HepG2 (cell line): ENCODE measurements at regions not wholly inside any gene's neighbourhood (a gene's known extent, or its start where the extent isn't known, plus 50 kb on each side); places are given as distances from the start of the nearest gene placed in this dataset.

Source experiments
- ATAC-seq: fragments of 200-7000 bp; cut with Tn5 transposase; 3 replicates; pipeline ENCODE4 v1.9.1; 2020; ENCODE audit warnings: mild to moderate bottlenecking, moderate library complexity
- BruUV-seq: library from RNA; stranded (reverse); fragments of 400-500 nt; replicated peaks from 2 replicates; lab custom pipeline; 2021; lab: Mats Ljungman, UMichigan
- CTCF ChIA-PET: fragments of 300-600 bp; formaldehyde crosslinking; extraction: SDS; loops from one replicate; lab custom pipeline; 2021; ENCODE audit warnings: low total read pairs, inconsistent platforms, low intra/inter-chr PET ratio; lab: Yijun Ruan, JAX
- POLR2A ChIA-PET: fragments of 350-600 bp; sonication (Branson Sonifier 250); formaldehyde crosslinking; loops from one replicate; lab custom pipeline; 2020; ENCODE audit warnings: antibody characterized with exemption, inconsistent platforms; lab: Yijun Ruan, JAX
- DNase-seq: peaks from one replicate; pipeline ENCODE4 v3.0.0-alpha.2; 2015; ENCODE audit warnings: low spot score
- FAIRE-seq: peaks from 3 replicates; lab custom pipeline; 2011; peaks lifted over from hg19 to GRCh38; lab: Jason Lieb, UNC
- H2AFZ ChIP-seq: one replicate; pipeline ENCODE4 v1.6.1; 2011; ENCODE audit warnings: low read length, inconsistent platforms
- H3K27ac ChIP-seq: fragments of 300-600 bp; 3 replicates; pipeline ENCODE4 v1.8.0; 2011; ENCODE audit warnings: mixed run types, mild to moderate bottlenecking, mixed read lengths, low read length, inconsistent platforms; ENCODE audit not compliant: insufficient read depth; ENCODE audit errors: extremely low read length
- H3K27me3 ChIP-seq, 2 experiments: fragments of 200-600 bp in 1 of 2; 2 replicates in 1 of 2; 3 replicates in 1 of 2; pipeline versions ENCODE4 v1.6.0 to v1.8.0; 2011; ENCODE audit warnings: low read length in 2 of 2, mild to moderate bottlenecking in 2 of 2, moderate library complexity in 2 of 2, inconsistent platforms in 1 of 2; ENCODE audit not compliant: insufficient read depth in 2 of 2, control insufficient read depth in 1 of 2
- H3K36me3 ChIP-seq, 2 experiments: fragments of 200-600 bp in 1 of 2; replicated peaks in 1 of 2; 2 replicates in 1 of 2; 3 replicates in 1 of 2; pipeline versions ENCODE4 v1.5.1 to v1.8.0; 2011; ENCODE audit warnings: low read length in 2 of 2, inconsistent platforms in 1 of 2; ENCODE audit not compliant: insufficient read depth in 2 of 2, control insufficient read depth in 1 of 2
- H3K4me1 ChIP-seq: 2 replicates; pipeline ENCODE4 v1.5.1; 2012; ENCODE audit warnings: low read length, inconsistent platforms; ENCODE audit not compliant: insufficient read depth
- H3K4me2 ChIP-seq: 2 replicates; pipeline ENCODE4 v1.6.0; 2011; ENCODE audit warnings: low read depth, low read length, inconsistent platforms
- H3K4me3 ChIP-seq, 3 experiments: fragments of 200-600 bp in 1 of 3; sonication (generic), shearing (Covaris generic) in 1 of 3; replicated peaks in 1 of 3; 2 replicates each; pipeline ENCODE4 v1.5.1; 2011 to 2016; ENCODE audit warnings: low read length in 3 of 3, inconsistent platforms in 2 of 3, low read depth in 2 of 3, mild to moderate bottlenecking in 2 of 3, control low read depth in 1 of 3, mixed read lengths in 1 of 3; ENCODE audit not compliant: insufficient read depth in 1 of 3
- H3K79me2 ChIP-seq: one replicate; pipeline ENCODE4 v1.6.1; 2011; ENCODE audit warnings: low read length, inconsistent platforms; ENCODE audit not compliant: insufficient read depth
- H3K9ac ChIP-seq: 2 replicates; pipeline ENCODE4 v1.6.0; 2011; ENCODE audit warnings: mild to moderate bottlenecking, low read depth, low read length, inconsistent platforms; ENCODE audit not compliant: insufficient read depth
- H3K9me3 ChIP-seq: 2 replicates; pipeline ENCODE4 v1.5.1; 2012; ENCODE audit warnings: mild to moderate bottlenecking, low read length
- H4K20me1 ChIP-seq: 2 replicates; pipeline ENCODE4 v1.6.0; 2011; ENCODE audit warnings: inconsistent platforms, mild to moderate bottlenecking, low read length, moderate library complexity; ENCODE audit not compliant: insufficient read depth
- HNRNPH1 ChIP-seq: fragments of 200-400 bp; formaldehyde crosslinking; optimal IDR thresholded peaks from 2 replicates; pipeline ENCODE3; 2017; ENCODE audit warnings: mild to moderate bottlenecking, low read depth, low read length
- HOXD1 ChIP-seq: sonication (generic); formaldehyde crosslinking; IDR thresholded peaks from 2 replicates; pipeline ENCODE4 v1.5.0; 2020; ENCODE audit warnings: missing genetic modification reagents
- MIER2 ChIP-seq: IDR thresholded peaks from 2 replicates; pipeline ENCODE4 v1.6.1; 2016; ENCODE audit warnings: missing biosample characterization, missing genetic modification reagents
- MTA1 ChIP-seq: sonication (generic); formaldehyde crosslinking; IDR thresholded peaks from 2 replicates; pipeline ENCODE4 v1.4.0; 2020; ENCODE audit warnings: missing genetic modification reagents, mild to moderate bottlenecking, borderline replicate concordance
- NAIF1 ChIP-seq: sonication (generic); formaldehyde crosslinking; IDR thresholded peaks from 2 replicates; pipeline ENCODE4 v1.5.0; 2020; ENCODE audit warnings: mild to moderate bottlenecking, missing genetic modification reagents, borderline replicate concordance
- REL ChIP-seq: sonication (generic); formaldehyde crosslinking; conservative IDR thresholded peaks from 2 replicates; pipeline ENCODE4 v1.8.0; 2022; ENCODE audit warnings: mild to moderate bottlenecking, missing genetic modification reagents, moderate library complexity
- RFXANK ChIP-seq: IDR thresholded peaks from 2 replicates; pipeline ENCODE4 v1.6.1; 2016
- SRY ChIP-seq: sonication (generic); formaldehyde crosslinking; IDR thresholded peaks from 2 replicates; pipeline ENCODE4 v1.8.0; 2022; ENCODE audit warnings: mild to moderate bottlenecking, missing genetic modification reagents
- TARDBP ChIP-seq: sonication (generic); formaldehyde crosslinking; IDR thresholded peaks from 2 replicates; pipeline ENCODE4 v1.8.0; 2022; ENCODE audit warnings: mild to moderate bottlenecking, missing genetic modification reagents
- ZBTB26 ChIP-seq: IDR thresholded peaks from 2 replicates; pipeline ENCODE4 v1.6.1; 2016; ENCODE audit warnings: missing compliant biosample characterization, missing genetic modification reagents, borderline replicate concordance
- ZNF556 ChIP-seq: sonication (generic); formaldehyde crosslinking; IDR thresholded peaks from 2 replicates; pipeline ENCODE4 v1.4.0; 2020; ENCODE audit warnings: mild to moderate bottlenecking, missing genetic modification reagents, borderline replicate concordance
- WGBS: methylation state at CpG from one replicate; pipeline ENCODE4 v1.1.6; 2017; ENCODE audit warnings: low lambda C conversion rate; 5-methylcytosine and 5-hydroxymethylcytosine counted together
- in situ Hi-C: cut with HindIII; loops from 2 replicates; pipeline ENCODE4 v1.10.0; 2017; ENCODE audit warnings: low pct_unique_long_range_greater_than_20kb; ENCODE audit not compliant: extremely low pct_ligation_motif_present
- intact Hi-C: fragments of 100-400 bp; cut with micrococcal nuclease; formaldehyde crosslinking; loops from one replicate; pipeline ENCODE4 v1.10.0; 2022; ENCODE audit not compliant: unreplicated experiment

GRCh38 chr3:73314151-73314951, 252.9 kb downstream of the EBLN2 start (continued):
- TF ChIP-seq ZBTB26 (no peak), SRY (CRISPR knock-in tag) (no peak), ZNF556 (CRISPR knock-in tag) (no peak), TARDBP (no peak), HOXD1 (CRISPR knock-in tag) (no peak), MTA1 (CRISPR knock-in tag) (no peak), MIER2 (CRISPR knock-in tag) (no peak), NAIF1 (CRISPR knock-in tag) (no peak), RFXANK (no peak)

DNA sequence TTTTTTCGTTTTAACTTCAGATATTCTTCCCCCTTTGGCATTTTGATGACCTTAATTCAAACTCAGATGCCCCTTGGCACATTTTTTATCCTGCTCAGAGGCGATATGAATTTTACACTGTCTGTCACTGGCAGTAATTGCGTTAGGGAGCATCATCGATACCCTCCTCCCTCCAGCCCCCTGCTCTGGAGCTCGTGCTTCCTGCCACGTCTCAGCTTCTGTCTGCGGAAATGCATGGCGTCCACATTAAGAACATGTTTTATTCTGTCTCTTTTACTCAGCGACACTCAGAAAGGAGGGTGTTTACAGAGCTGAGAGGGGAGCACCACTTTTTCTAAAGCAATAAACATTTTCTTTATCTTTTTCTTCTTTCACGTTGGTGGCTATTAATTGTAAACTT, 254.2 kb downstream of the EBLN2 start:
- WGBS: 40% methylated on average over 10 of the region's 10 CpGs
- ATAC-seq (no peak), DNase-seq (no peak), FAIRE-seq (no peak)
- H3K36me3 ChIP-seq: no peaks in the 10 kb centered on the region
- H3K27me3 ChIP-seq: no peaks in the 10 kb centered on the region
- H3K79me2 ChIP-seq: no peaks in the 10 kb centered on the region
- no TSS peak for BruUV-seq
- CTCF ChIA-PET: no interaction called here
- TF ChIP-seq REL (no peak), HNRNPH1 (no peak)
- no peak overlapping the region for H3K27ac ChIP-seq
- no peaks in the 10 kb centered on the region for H3K9me3 ChIP-seq
- no peak overlapping the region for H3K4me2 ChIP-seq
- no peak overlapping the region for H2AFZ ChIP-seq
- no peaks in the 10 kb centered on the region for H3K4me1 ChIP-seq
- no peaks in the 10 kb centered on the region for H4K20me1 ChIP-seq
- POLR2A ChIA-PET: no interaction called here
- intact Hi-C loops: no loop called here
- no peak overlapping the region for H3K4me3 ChIP-seq
- no peak overlapping the region for H3K9ac ChIP-seq
- in situ Hi-C loops: no loop called here
